GM21619 (cell line): ENCODE measurements at regions not wholly inside any gene's neighbourhood (a gene's known extent, or its start where the extent isn't known, plus 50 kb on each side); places are given as distances from the start of the nearest gene placed in this dataset.

Experiments
- ATAC-seq: cut with Tn5 transposase; IDR thresholded peaks from one replicate; pipeline ENCODE4 v1.9.1; 2021; ENCODE audit not compliant: unreplicated experiment

DNA sequence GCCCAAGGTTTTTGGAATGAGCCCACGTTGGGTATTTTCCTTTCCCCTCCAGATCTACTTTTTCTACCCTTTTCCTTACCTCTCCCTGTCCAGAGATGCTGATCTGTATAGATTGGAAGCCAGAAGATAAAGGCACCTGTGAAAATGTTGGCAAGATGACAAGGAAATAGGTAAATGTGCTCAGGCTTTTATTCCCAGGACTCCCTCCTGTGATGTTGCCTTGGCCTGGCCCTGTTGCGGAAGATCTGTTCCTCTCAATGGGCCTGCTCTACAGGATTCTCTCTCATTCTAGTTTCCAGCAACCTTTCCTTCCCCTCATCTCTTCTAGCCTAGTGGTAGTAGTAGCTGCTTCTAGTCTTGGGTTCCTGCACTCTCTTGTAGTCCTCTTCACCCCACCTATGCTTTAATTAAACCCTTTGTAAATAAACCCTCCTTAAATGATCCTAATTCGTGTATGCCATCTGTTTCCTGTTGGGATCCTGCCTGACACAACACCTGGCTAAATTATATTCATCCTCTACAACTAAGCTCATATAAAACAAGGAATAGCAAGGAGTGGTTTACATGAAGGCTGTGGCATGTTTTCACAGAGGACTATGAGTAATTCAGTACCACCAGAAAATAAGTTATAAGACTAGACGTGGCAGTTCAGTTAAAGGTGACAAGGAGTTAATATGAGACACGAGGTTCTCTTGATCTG lies 95.7 kb upstream of the MAOA start:
- ATAC-seq = no peak

GRCh38 chrX:43562372-43562771 lies 93.7 kb upstream of the MAOA start:
- ATAC-seq = no peak

- no peak for ATAC-seq
Measured at GRCh38 chrX:43564953-43565352, 91.1 kb upstream of the MAOA start.

- no peak for ATAC-seq
Measured at GRCh38 chrX:43566170-43566569, 89.9 kb upstream of the MAOA start.

DNA sequence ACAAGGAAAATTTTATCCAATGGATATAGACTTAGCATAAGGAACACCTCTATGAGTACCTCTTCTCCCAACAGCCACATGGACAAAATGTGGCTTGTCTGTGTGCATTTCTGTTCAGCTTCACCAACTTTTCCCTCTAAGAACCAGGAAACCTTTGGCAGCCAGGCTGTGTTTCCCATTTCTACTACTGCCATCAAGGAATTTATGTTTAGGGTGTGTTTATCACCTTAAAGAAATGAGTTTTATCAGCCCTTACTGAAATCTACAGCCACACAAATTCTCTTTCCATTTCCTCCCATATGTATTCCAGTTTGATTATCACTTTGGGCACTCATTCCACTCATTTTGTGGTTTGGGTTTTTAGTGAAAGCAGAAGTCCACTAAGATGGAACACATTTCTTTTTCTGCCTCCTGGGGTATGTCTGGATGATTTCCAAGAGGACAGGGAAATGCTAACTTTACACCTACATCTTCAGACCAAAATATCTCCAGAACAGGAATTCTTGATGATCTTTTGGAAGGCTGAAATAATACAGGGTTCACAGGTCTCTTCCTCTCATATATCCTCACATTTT lies 82.6 kb upstream of the MAOA start:
- no peak for ATAC-seq

DNA sequence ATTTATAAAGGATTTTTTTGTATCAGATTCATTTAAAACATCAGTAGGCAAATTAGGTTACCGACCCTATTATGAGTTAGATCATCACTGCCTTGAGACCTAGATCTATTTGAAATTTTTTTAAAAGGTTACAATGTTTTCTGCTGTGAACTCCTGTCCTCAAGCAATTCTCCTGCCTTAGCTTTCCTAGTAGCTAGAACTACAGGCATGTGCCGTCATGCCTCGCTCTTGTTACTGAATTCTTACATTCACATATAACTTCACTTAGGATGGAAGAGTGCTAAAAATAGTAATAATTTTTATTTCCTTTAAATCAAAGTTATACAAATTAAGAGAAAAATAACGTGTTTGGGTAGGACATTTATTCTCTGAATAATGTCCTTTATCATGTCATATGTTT lies 75.5 kb upstream of the MAOA start:
- ATAC-seq = no peak

- no peak for ATAC-seq
Measured at GRCh38 chrX:43581167-43581566, 74.9 kb upstream of the MAOA start.

- ATAC-seq = no peak
Measured at GRCh38 chrX:43581888-43582539, 74.1 kb upstream of the MAOA start.

GRCh38 chrX:43582540-43582913 lies 73.6 kb upstream of the MAOA start:
- ATAC-seq = no peak

DNA sequence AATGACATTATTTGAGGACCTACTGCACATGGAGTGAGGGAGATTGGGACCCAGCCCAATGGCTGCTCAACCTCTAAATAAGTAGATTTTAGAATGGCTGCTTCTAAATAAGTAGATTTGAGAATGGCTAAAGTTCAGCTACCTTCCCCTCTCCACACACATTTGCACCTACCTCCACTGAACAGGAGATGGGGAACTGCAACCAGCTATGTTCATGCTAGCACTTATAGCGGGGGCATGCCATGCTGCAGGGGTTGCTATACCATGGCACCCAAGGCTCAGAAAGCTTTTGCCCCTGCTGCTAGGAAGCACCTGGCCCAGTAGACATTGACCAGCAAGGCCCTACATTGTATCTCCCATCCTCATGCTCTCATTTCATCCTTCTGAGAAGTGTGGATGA lies 70.2 kb upstream of the MAOA start:
- no peak for ATAC-seq

DNA sequence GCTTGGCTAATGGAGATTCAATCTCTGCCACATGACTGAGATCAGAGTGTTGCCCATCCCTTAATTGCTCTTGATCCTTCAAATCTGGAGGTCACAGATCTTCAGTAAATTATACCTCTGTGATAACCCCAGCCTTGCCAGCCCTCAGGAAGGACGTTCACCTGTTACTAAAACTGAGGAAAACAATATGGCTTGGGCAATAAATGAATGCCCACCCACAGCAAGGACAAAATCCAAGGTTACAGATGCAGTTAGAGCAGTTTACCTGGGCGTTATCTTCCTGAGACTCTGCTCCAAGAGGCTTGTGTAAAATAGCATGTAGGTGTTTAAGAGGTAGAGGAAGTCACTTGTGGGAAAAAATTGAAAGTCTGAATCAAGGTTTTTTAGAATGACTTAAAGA lies 69.3 kb upstream of the MAOA start:
- ATAC-seq = no peak

DNA sequence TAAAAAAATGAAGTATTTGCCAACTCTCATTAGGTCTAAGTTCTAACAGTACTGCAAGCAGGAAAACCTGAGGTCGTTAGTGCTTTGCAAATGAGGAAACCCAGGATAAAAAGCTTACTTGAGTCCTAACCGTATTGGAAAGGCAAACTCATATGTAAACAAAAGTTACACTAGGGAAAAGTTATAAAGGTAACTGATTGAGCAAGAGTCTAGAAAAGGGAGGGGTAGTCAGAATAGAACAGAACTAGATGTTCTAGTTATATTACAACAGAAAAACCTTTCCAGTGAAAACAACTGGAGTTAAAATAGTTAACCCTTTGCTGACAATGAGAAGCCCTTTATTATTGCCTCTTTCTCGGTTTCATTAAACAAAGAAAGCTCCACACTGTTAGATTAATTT lies 66.4 kb upstream of the MAOA start:
- ATAC-seq = no peak

- no peak for ATAC-seq
Measured at GRCh38 chrX:43590150-43590549, 65.9 kb upstream of the MAOA start.

GRCh38 chrX:43592597-43592996 lies 63.5 kb upstream of the MAOA start:
- no peak for ATAC-seq

- no peak for ATAC-seq
Measured at GRCh38 chrX:43595931-43596330, 60.2 kb upstream of the MAOA start.

DNA sequence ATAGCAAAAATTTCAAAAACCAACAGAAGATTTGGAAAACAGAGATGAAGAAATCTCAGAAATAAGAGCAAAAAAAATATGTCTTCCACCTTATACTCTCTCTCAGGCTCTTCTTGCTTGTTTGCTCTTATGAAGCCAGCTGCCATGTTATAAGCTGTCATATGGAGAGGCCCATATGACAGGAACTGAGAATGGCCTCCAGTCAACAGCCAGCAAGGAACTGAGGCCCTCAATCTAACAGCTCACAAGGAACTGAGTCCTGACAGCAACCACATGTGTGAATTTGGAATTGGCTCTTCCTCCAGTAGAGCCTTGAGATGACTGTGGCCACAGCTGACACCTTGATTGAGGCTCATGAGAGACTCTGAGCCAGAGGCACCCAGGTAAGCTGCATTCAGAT lies 51.3 kb upstream of the MAOA start:
- ATAC-seq = no peak

DNA sequence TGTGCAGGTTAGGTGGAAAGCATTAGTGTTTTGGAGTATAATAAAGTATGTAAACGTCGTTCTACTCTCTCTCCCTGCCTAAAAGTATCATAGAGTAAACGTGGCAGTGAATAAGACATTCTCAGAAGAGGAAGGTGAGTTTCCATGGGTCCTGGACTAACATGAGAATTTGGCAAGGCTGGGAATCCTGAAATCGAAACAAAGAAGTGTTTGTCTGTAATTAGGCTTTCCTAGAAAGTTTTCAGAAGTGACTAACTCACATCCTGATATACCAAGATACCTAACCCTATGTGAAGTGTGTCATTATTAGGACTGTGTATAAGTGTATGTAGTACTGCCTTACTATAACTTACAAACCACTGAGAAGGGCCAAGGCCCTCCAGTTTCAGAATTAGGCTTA lies 50.7 kb upstream of the MAOA start:
- no peak for ATAC-seq
